H1 (cell line): ENCODE measurements at regions not wholly inside any gene's neighbourhood (a gene's known extent, or its start where the extent isn't known, plus 50 kb on each side); places are given as distances from the start of the nearest gene placed in this dataset.

Experiments used
- CTCF ChIA-PET: fragments of 300-600 bp; sonication (Branson Sonifier 250); formaldehyde crosslinking; loops from one replicate; lab custom pipeline; 2021; ENCODE audit not compliant: partially characterized antibody; lab: Charles Lee
- POLR2A ChIA-PET: fragments of 300-600 bp; sonication (Branson Sonifier 250); formaldehyde crosslinking; loops from one replicate; lab custom pipeline; 2021; ENCODE audit warnings: inconsistent platforms; ENCODE audit not compliant: partially characterized antibody; lab: Charles Lee
- DNase-seq, 2 experiments: peaks; one replicate each; pipeline versions ENCODE4 v3.0.0 to v3.0.0-alpha.2; 2010 to 2022; ENCODE audit warnings: low spot score in 2 of 2, low read depth in 1 of 2, mixed read lengths in 1 of 2
- FAIRE-seq: peaks from 2 replicates; lab custom pipeline; 2011; peaks lifted over from hg19 to GRCh38; lab: Jason Lieb, UNC
- H2AFZ ChIP-seq: 2 replicates; pipeline ENCODE4 v1.8.1; 2012; ENCODE audit warnings: low read length, inconsistent platforms
- H2AK5ac ChIP-seq: 2 replicates; pipeline ENCODE4 v1.6.1; 2013; ENCODE audit warnings: low read depth, low read length
- H2BK120ac ChIP-seq: replicated peaks from 2 replicates; pipeline ENCODE3; 2013; ENCODE audit warnings: low read depth, low read length, inconsistent platforms
- H2BK12ac ChIP-seq: 2 replicates; pipeline ENCODE4 v1.6.1; 2013; ENCODE audit warnings: low read depth, low read length
- H2BK15ac ChIP-seq: 2 replicates; pipeline ENCODE4 v1.6.1; 2013; ENCODE audit warnings: low read length
- H2BK20ac ChIP-seq: 2 replicates; pipeline ENCODE4 v1.6.1; 2013; ENCODE audit warnings: low read length
- H2BK5ac ChIP-seq: 2 replicates; pipeline ENCODE4 v1.6.1; 2013; ENCODE audit warnings: low read depth, low read length
- H3K14ac ChIP-seq: 2 replicates; pipeline ENCODE4 v1.6.1; 2013; ENCODE audit warnings: inconsistent platforms; ENCODE audit not compliant: insufficient read length
- H3K18ac ChIP-seq: 2 replicates; pipeline ENCODE4 v1.6.1; 2013; ENCODE audit warnings: low read length; ENCODE audit errors: extremely low read depth
- H3K23ac ChIP-seq: 2 replicates; pipeline ENCODE4 v1.6.1; 2013; ENCODE audit warnings: inconsistent platforms; ENCODE audit not compliant: insufficient read length
- H3K23me2 ChIP-seq: 2 replicates; pipeline ENCODE4 v1.6.1; 2013; ENCODE audit warnings: low read depth, low read length
- H3K27ac ChIP-seq: 2 replicates; pipeline ENCODE4 v1.6.1; 2011; ENCODE audit warnings: low read depth, low read length, inconsistent platforms
- H3K27me3 ChIP-seq, 4 experiments: replicated peaks in 1 of 4; 1 replicate in 1 of 4; 2 replicates in 3 of 4; pipeline versions ENCODE4 v1.6.1 to v1.8.1; 2011 to 2013; ENCODE audit warnings: low read length in 3 of 4, mild to moderate bottlenecking in 3 of 4, inconsistent platforms in 2 of 4, mixed read lengths in 2 of 4, moderate library complexity in 1 of 4; ENCODE audit not compliant: control insufficient read depth in 3 of 4, insufficient read depth in 3 of 4; ENCODE audit errors: extremely low read depth in 1 of 4
- H3K36me3 ChIP-seq, 4 experiments: 2 replicates each; pipeline versions ENCODE4 v1.6.1 to v1.8.1; 2011 to 2013; ENCODE audit warnings: mild to moderate bottlenecking in 4 of 4, low read length in 3 of 4, moderate library complexity in 2 of 4, control low read depth in 1 of 4, inconsistent platforms in 1 of 4; ENCODE audit not compliant: insufficient read depth in 4 of 4, control insufficient read depth in 2 of 4
- H3K4ac ChIP-seq: replicated peaks from 2 replicates; pipeline ENCODE3; 2013; ENCODE audit warnings: low read length, low read depth, mixed read lengths, inconsistent platforms; ENCODE audit not compliant: insufficient read length
- H3K4me1 ChIP-seq, 4 experiments: replicated peaks in 1 of 4; 1 replicate in 1 of 4; 2 replicates in 3 of 4; pipeline versions ENCODE4 v1.6.1 to v1.8.1; 2011 to 2013; ENCODE audit warnings: low read length in 3 of 4, inconsistent platforms in 2 of 4, mixed read lengths in 1 of 4; ENCODE audit not compliant: insufficient read depth in 4 of 4, control insufficient read depth in 3 of 4
- H3K4me2 ChIP-seq, 2 experiments: 2 replicates each; pipeline versions ENCODE4 v1.6.1 to v1.8.1; 2011 to 2013; ENCODE audit warnings: low read depth in 2 of 2, low read length in 2 of 2, control low read depth in 1 of 2, inconsistent platforms in 1 of 2, mild to moderate bottlenecking in 1 of 2; ENCODE audit not compliant: insufficient read depth in 1 of 2
- H3K4me3 ChIP-seq, 4 experiments: fragments of 200-600, 300-600 bp in 1 of 4; sonication (generic), shearing (Covaris generic), sonication (Bioruptor Twin) in 1 of 4; 2 replicates each; pipeline versions ENCODE4 v1.5.1 to v1.8.1; 2011 to 2016; ENCODE audit warnings: low read length in 4 of 4, low read depth in 3 of 4, control low read depth in 2 of 4, inconsistent platforms in 2 of 4, mild to moderate bottlenecking in 2 of 4, mixed read lengths in 1 of 4, moderate library complexity in 1 of 4; ENCODE audit not compliant: insufficient read depth in 2 of 4; ENCODE audit errors: extremely low read depth in 1 of 4
- H3K56ac ChIP-seq: replicated peaks from 2 replicates; pipeline ENCODE3; 2013; ENCODE audit warnings: low read depth, mild to moderate bottlenecking, mixed read lengths, low read length, inconsistent platforms; ENCODE audit not compliant: insufficient read length
- H3K79me1 ChIP-seq: 2 replicates; pipeline ENCODE4 v1.6.1; 2013; ENCODE audit warnings: low read depth, low read length, control low read depth
- H3K79me2 ChIP-seq, 2 experiments: 2 replicates each; pipeline versions ENCODE4 v1.6.1 to v1.8.1; 2012 to 2013; ENCODE audit warnings: low read length in 2 of 2, mild to moderate bottlenecking in 2 of 2, inconsistent platforms in 1 of 2; ENCODE audit not compliant: insufficient read depth in 2 of 2, control insufficient read depth in 1 of 2
- H3K9ac ChIP-seq, 4 experiments: replicated peaks in 1 of 4; 1 replicate in 1 of 4; 2 replicates in 3 of 4; pipeline versions ENCODE4 v1.6.1 to v1.8.1; 2011 to 2013; ENCODE audit warnings: low read depth in 3 of 4, low read length in 3 of 4, control low read depth in 2 of 4, mild to moderate bottlenecking in 2 of 4, moderate library complexity in 2 of 4, inconsistent platforms in 1 of 4; ENCODE audit errors: extremely low read depth in 1 of 4
- H3K9me3 ChIP-seq, 2 experiments: 2 replicates each; pipeline versions ENCODE4 v1.6.1 to v1.8.1; 2012 to 2013; ENCODE audit warnings: mild to moderate bottlenecking in 2 of 2, moderate library complexity in 2 of 2, control low read depth in 1 of 2, inconsistent platforms in 1 of 2, low read depth in 1 of 2, low read length in 1 of 2, mixed read lengths in 1 of 2; ENCODE audit not compliant: insufficient read depth in 2 of 2
- H4K20me1 ChIP-seq, 2 experiments: replicated peaks in 1 of 2; 2 replicates each; pipeline versions ENCODE3 to v1.8.1; 2011 to 2013; ENCODE audit warnings: inconsistent platforms in 2 of 2, low read length in 2 of 2, mild to moderate bottlenecking in 1 of 2; ENCODE audit not compliant: insufficient read depth in 2 of 2, control insufficient read depth in 1 of 2
- H4K5ac ChIP-seq: 2 replicates; pipeline ENCODE4 v1.6.1; 2013; ENCODE audit warnings: low read length, low read depth, mixed read lengths, inconsistent platforms; ENCODE audit not compliant: insufficient read length
- H4K8ac ChIP-seq: 2 replicates; pipeline ENCODE4 v1.8.0; 2013; ENCODE audit warnings: mild to moderate bottlenecking, moderate library complexity, low read length, inconsistent platforms; ENCODE audit not compliant: insufficient read depth; ENCODE audit errors: extremely low read depth
- H4K91ac ChIP-seq: replicated peaks from 2 replicates; pipeline ENCODE3; 2013; ENCODE audit warnings: low read length, mixed read lengths, inconsistent platforms; ENCODE audit not compliant: insufficient read length
- CBX5 ChIP-seq: fragments of 300-800, 300-1000 bp; sonication (generic); IDR thresholded peaks from 2 replicates; pipeline ENCODE4 v1.7.1; 2016; ENCODE audit warnings: antibody characterized with exemption, low read length, low read depth
- EP300 ChIP-seq, 2 experiments: IDR thresholded peaks; 1 replicate in 1 of 2; 2 replicates in 1 of 2; pipeline ENCODE4 v1.6.1; 2011 to 2012; ENCODE audit warnings: low read depth in 2 of 2, low read length in 2 of 2, mild to moderate bottlenecking in 2 of 2, borderline replicate concordance in 1 of 2, inconsistent platforms in 1 of 2, moderate library complexity in 1 of 2
- EZH2 ChIP-seq: fragments of 200-600 bp; sonication (generic); IDR thresholded peaks from 2 replicates; pipeline ENCODE4 v1.7.1; 2012; ENCODE audit warnings: low read depth, mild to moderate bottlenecking, moderate library complexity, low read length, inconsistent platforms; ENCODE audit not compliant: severe bottlenecking
- GTF2F1 ChIP-seq: IDR thresholded peaks from 2 replicates; pipeline ENCODE4 v1.6.1; 2012; ENCODE audit warnings: low read depth, low read length, improper control_type of control experiment, borderline replicate concordance
- KDM1A ChIP-seq: fragments of 200-600, 300-600 bp; sonication (generic); IDR thresholded peaks from 2 replicates; pipeline ENCODE4 v1.7.1; 2016; ENCODE audit warnings: mild to moderate bottlenecking, low read length, borderline replicate concordance
- KDM5A ChIP-seq: fragments of 200-600 bp; IDR thresholded peaks from 2 replicates; pipeline ENCODE4 v1.7.1; 2012; ENCODE audit warnings: mild to moderate bottlenecking, low read length, inconsistent platforms, mixed read lengths
- NANOG ChIP-seq: IDR thresholded peaks from 2 replicates; pipeline ENCODE4 v1.6.1; 2011; ENCODE audit warnings: low read length, low read depth, mild to moderate bottlenecking, inconsistent platforms; ENCODE audit not compliant: insufficient read depth, poor library complexity, severe bottlenecking
- SIX5 ChIP-seq: IDR thresholded peaks from 2 replicates; pipeline ENCODE4 v1.6.1; 2011; ENCODE audit warnings: mild to moderate bottlenecking, low read depth, low read length
- SP4 ChIP-seq: IDR thresholded peaks from 2 replicates; pipeline ENCODE4 v1.6.1; 2012; ENCODE audit warnings: low read length, inconsistent platforms
- WGBS, 2 experiments: shearing (Covaris generic) in 1 of 2; methylation state at CpG; one replicate each; pipeline versions ENCODE4 v1.1.6 to v1.1.7; 2013 to 2015; ENCODE audit warnings: low lambda C conversion rate in 2 of 2, mixed read lengths in 2 of 2, inconsistent platforms in 1 of 2, low coverage in 1 of 2, missing lambda C conversion rate in 1 of 2; ENCODE audit not compliant: insufficient replicate concordance in 2 of 2, insufficient coverage in 1 of 2, insufficient read length in 1 of 2; ENCODE audit errors: extremely low coverage in 1 of 2, missing lambda C conversion rate in 1 of 2; 5-methylcytosine and 5-hydroxymethylcytosine counted together
- TF ChIP-seq, protein P1 (sequence below): IDR thresholded peaks from 2 replicates; pipeline ENCODE4 v1.6.1; 2012; ENCODE audit warnings: inconsistent platforms

GRCh38 chr14:101286271-101287018, 274.9 kb upstream of the DIO3 start:
- no peak overlapping the region for H3K4ac ChIP-seq

More at GRCh38 chr14:101286271-101287018, 274.9 kb upstream of the DIO3 start:
- Histone ChIP-seq H3K56ac (no peak overlapping the region), H4K91ac (no peak overlapping the region), H3K79me2 (no peaks in the 10 kb centered on the region), H2BK15ac (no peak overlapping the region), H2AK5ac (no peak overlapping the region), H3K9me3 (no peaks in the 10 kb centered on the region), H3K23me2 (no peaks in the 10 kb centered on the region), H3K79me1 (no peaks in the 10 kb centered on the region; the same call in 1 of the 2 replicates), H3K36me3 (no peaks in the 10 kb centered on the region), H3K18ac (no peak overlapping the region), H3K23ac (no peak overlapping the region), H3K27me3 (no peaks in the 10 kb centered on the region), H3K27ac (no peak overlapping the region), H2AFZ (no peak overlapping the region), H3K4me1 (peaks cover 0 to 7% (median 0%) of the 10 kb centered on the region in 4 experiments; a peak in 4 of 7 replicates), H2BK20ac (no peak overlapping the region), H3K4me3 (no peak overlapping the region), H4K20me1 (no peaks in the 10 kb centered on the region), H2BK5ac (no peak overlapping the region), H4K5ac (no peak overlapping the region), H2BK120ac (no peak overlapping the region), H2BK12ac (no peak overlapping the region), H3K9ac (no peak overlapping the region), H3K4me2 (no peak overlapping the region), H4K8ac (no peak overlapping the region; the same call in 1 of the 2 replicates), H3K14ac (no peak overlapping the region)
- DNase-seq (no peak), FAIRE-seq (no peak)
- WGBS, 2 experiments, result 96% methylated on average over 18 of the region's 19 CpGs; no CpG with 5 or more reads in 1 of the 2 experiments
- CTCF ChIA-PET, result interaction anchor here (1.1 to 1.6 kb wide), 2 partner anchors 27 to 52 kb away, joined by 3 to 4 read pairs; no protein-coding TSS in a partner anchor
- POLR2A ChIA-PET, result no interaction called here
- TF ChIP-seq SP4, result no peak
- TF ChIP-seq, protein P1, sequence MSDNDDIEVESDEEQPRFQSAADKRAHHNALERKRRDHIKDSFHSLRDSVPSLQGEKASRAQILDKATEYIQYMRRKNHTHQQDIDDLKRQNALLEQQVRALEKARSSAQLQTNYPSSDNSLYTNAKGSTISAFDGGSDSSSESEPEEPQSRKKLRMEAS, result no peak
- no peak for TF ChIP-seq KDM5A
- TF ChIP-seq SIX5, result no peak
- no peak for TF ChIP-seq NANOG
- no peak for TF ChIP-seq GTF2F1
- TF ChIP-seq KDM1A, result no peak
- no peak for TF ChIP-seq EP300 (IDR thresholded peaks at IDR 0.05; ENCODE audit: borderline replicate concordance in 1 of 2, low read depth in 2 of 2, low read length in 2 of 2)
- no peak for TF ChIP-seq CBX5
- no peak for TF ChIP-seq EZH2
